GM06990 (cell line): ENCODE measurements at regions not wholly inside any gene's neighbourhood (a gene's known extent, or its start where the extent isn't known, plus 50 kb on each side); places are given as distances from the start of the nearest gene placed in this dataset.
"Not testable (repeated sequence)": the region's sequence is repeated elsewhere in the genome, so short reads cannot be mapped to it uniquely, and the experiment has no call there.

Source experiments
- DNase-seq: peaks from one replicate; pipeline ENCODE4 v3.0.0-alpha.2; 2011; ENCODE audit not compliant: insufficient read length; ENCODE audit errors: extremely low read depth
- H3K27me3 ChIP-seq: replicated peaks from 2 replicates; pipeline ENCODE4 v1.6.0; 2011; ENCODE audit warnings: low read length; ENCODE audit not compliant: control insufficient read depth, insufficient read depth
- H3K36me3 ChIP-seq: 2 replicates; pipeline ENCODE4 v1.5.1; 2011; ENCODE audit warnings: low read length; ENCODE audit not compliant: control insufficient read depth, insufficient read depth
- H3K4me3 ChIP-seq: replicated peaks from 2 replicates; pipeline ENCODE4 v1.5.1; 2011; ENCODE audit warnings: low read depth, mild to moderate bottlenecking, control low read depth, low read length
- TF ChIP-seq, protein P1 (sequence below): IDR thresholded peaks from 2 replicates; pipeline ENCODE4 v1.5.1; 2011; ENCODE audit warnings: low read length, control low read depth, mild to moderate bottlenecking, inconsistent platforms; ENCODE audit not compliant: insufficient read depth, poor library complexity, severe bottlenecking

GRCh38 chr20:30811885-30812671 lies 445.4 kb upstream of the DEFB115 start:
- Histone ChIP-seq H3K27me3 (no peaks in the 10 kb centered on the region), H3K36me3 (no peaks in the 10 kb centered on the region), H3K4me3 (peak overlapping the region; percentile 59)
- DNase-seq: peak; percentile 40
- TF ChIP-seq, protein P1, sequence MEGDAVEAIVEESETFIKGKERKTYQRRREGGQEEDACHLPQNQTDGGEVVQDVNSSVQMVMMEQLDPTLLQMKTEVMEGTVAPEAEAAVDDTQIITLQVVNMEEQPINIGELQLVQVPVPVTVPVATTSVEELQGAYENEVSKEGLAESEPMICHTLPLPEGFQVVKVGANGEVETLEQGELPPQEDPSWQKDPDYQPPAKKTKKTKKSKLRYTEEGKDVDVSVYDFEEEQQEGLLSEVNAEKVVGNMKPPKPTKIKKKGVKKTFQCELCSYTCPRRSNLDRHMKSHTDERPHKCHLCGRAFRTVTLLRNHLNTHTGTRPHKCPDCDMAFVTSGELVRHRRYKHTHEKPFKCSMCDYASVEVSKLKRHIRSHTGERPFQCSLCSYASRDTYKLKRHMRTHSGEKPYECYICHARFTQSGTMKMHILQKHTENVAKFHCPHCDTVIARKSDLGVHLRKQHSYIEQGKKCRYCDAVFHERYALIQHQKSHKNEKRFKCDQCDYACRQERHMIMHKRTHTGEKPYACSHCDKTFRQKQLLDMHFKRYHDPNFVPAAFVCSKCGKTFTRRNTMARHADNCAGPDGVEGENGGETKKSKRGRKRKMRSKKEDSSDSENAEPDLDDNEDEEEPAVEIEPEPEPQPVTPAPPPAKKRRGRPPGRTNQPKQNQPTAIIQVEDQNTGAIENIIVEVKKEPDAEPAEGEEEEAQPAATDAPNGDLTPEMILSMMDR: no peak

DNA sequence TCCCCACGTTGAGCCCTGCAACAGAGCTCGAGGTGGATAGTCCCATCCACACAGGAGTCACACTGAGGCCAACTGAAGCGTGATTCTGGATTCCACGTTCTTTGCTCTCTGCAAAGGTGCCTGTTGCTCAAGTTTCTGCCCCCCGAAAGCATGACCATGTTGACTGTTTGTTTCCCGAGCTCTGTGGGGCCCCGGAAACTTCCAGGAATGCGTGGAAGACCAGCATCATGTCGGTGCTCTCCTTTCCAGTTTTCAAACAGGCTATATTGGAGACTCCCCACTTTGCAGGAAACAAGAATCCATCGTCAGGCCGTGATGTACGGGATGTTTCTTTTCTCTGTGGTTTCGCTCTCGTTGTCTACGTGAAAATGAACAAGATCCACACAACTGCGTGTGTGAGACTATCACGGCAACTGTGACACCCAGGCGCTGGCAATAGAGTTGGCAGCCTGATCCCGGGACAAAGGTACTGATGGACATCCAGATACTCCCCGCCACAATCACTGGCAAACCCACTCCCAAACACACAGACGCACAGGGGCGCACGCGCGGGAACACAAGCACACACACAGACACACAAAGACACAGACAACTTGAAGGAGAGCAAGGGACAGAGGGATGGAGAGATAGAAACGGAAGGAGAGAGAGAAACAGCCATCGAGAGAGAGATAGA lies 444.6 kb upstream of the DEFB115 start:
- Histone ChIP-seq H3K4me3 (no peak overlapping the region), H3K27me3 (no peaks in the 10 kb centered on the region), H3K36me3 (no peaks in the 10 kb centered on the region)
- TF ChIP-seq, protein P1: no peak
- no peak for DNase-seq

DNA sequence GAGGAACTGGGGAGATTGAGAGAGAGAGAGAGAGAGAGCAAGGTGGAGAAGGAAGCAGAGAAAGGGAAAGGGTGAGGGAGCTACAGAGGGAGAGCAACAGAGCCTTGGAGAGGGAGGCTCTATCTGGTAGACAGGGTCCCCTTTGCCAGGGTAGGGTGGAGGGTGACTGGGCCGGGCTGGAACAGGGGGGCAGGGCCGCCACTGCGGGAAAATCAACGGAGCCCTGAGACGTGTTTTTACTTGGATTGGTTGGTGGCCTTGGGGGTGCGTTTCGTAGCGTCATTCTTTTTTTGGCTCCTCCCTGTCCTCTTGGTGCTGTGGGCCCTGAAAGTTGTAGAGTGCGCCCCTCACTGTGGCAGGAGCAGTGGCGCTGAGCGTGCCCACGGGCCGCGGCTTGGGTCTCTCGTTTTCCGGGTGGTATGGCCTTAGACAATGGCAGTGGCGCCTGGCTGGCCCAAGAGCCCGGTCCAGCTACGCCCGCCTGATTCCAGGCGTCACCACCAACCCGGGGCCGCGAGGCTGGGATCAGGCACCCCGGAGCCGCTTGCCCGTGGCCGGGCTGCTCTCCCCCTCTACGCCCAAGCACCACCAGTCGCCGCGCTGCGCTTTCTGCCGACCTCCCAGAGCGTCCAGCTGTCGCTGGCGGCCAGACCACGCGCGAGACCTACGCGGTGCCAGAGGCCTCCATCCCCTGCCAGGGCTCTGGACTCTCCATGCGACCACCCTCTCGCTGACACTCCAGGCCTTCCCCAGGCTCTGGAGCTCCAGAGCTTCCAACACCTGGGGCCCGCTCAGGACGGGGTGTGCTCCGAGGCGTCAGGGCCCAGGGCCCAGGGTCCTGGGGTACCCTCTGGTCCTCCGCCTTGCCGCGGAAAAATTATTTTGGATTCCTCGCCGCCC lies 443.8 kb upstream of the DEFB115 start:
- H3K27me3 ChIP-seq, DNase-seq, H3K36me3 ChIP-seq, H3K4me3 ChIP-seq: not testable (repeated sequence)

- DNase-seq, H3K36me3 ChIP-seq, H3K27me3 ChIP-seq, H3K4me3 ChIP-seq: not testable (repeated sequence)
Observed at GRCh38 chr20:30814312-30814639, 443.2 kb upstream of the DEFB115 start.

DNA sequence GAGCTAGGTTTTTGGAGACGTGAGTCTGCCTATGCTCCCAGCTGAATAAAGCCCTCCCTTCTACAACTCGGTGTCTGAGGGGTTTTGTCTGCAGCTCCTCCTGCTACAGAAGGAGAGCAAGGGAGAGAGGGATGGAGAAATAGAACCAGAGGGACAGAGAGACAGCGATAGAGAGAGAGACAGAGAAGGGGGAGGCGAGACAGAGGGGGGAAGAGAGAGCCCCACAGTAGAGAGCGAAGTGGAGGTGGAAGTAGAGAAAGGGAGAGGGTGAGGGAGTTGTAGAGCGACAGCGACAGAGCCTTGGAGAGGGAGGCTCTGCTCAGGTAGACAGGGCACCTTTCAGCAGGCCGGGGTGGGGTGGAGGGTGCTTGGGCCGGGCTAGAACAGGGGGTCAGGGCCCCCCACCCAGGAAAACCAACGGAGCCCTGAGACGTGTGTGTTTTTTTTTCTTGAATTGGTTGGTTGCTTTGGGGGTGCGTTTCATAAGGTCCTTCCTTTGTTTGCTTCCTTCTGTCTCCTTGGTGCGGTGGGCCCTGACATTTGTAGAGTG lies 442.4 kb upstream of the DEFB115 start:
- H3K4me3 ChIP-seq, DNase-seq, H3K36me3 ChIP-seq, H3K27me3 ChIP-seq: not testable (repeated sequence)

- no peaks in the 10 kb centered on the region for H3K36me3 ChIP-seq
- no peaks in the 10 kb centered on the region for H3K27me3 ChIP-seq
- TF ChIP-seq, protein P1: no peak
- DNase-seq: no peak
- no peak overlapping the region for H3K4me3 ChIP-seq
Observed at GRCh38 chr20:30815577-30816181, 441.8 kb upstream of the DEFB115 start.
